GM12865 (cell line): ENCODE measurements at regions not wholly inside any gene's neighbourhood (a gene's known extent, or its start where the extent isn't known, plus 50 kb on each side); places are given as distances from the start of the nearest gene placed in this dataset.

Experiments
- DNase-seq: peaks from one replicate; pipeline ENCODE4 v3.0.0; 2010; ENCODE audit warnings: low read depth
- H3K4me3 ChIP-seq: 2 replicates; pipeline ENCODE4 v1.5.1; 2011; ENCODE audit warnings: mild to moderate bottlenecking, low read depth, low read length, control low read depth
- CTCF ChIP-seq: IDR thresholded peaks from 2 replicates; pipeline ENCODE4 v1.5.1; 2011; ENCODE audit warnings: low read length, control low read depth, low read depth, inconsistent platforms; ENCODE audit not compliant: insufficient read depth; ENCODE audit errors: missing control alignments

- TF ChIP-seq CTCF: no peak
- no peak overlapping the region for H3K4me3 ChIP-seq
- DNase-seq: no peak
Observed at GRCh38 chr5:38669361-38669880, 113.0 kb upstream of the LIFR start.

GRCh38 chr5:38670066-38670465, 113.6 kb upstream of the LIFR start:
- H3K4me3 ChIP-seq: no peak overlapping the region
- TF ChIP-seq CTCF: no peak
- DNase-seq: no peak

- no peak for DNase-seq
- H3K4me3 ChIP-seq: no peak overlapping the region
- TF ChIP-seq CTCF: no peak
Observed at GRCh38 chr5:38670878-38671277, 114.4 kb upstream of the LIFR start.

- no peak overlapping the region for H3K4me3 ChIP-seq
- TF ChIP-seq CTCF: no peak
- no peak for DNase-seq
Observed at GRCh38 chr5:38672059-38672788, 115.8 kb upstream of the LIFR start.

- no peak overlapping the region for H3K4me3 ChIP-seq
- no peak for TF ChIP-seq CTCF
- DNase-seq: peak; percentile 17
Observed at GRCh38 chr5:38673671-38674071, 117.2 kb upstream of the LIFR start.

GRCh38 chr5:38675443-38675842, 119.0 kb upstream of the LIFR start:
- H3K4me3 ChIP-seq: no peak overlapping the region
- no peak for TF ChIP-seq CTCF
- DNase-seq: no peak

- no peak overlapping the region for H3K4me3 ChIP-seq
- no peak for TF ChIP-seq CTCF
- DNase-seq: no peak
Observed at GRCh38 chr5:38677636-38678035, 121.2 kb upstream of the LIFR start.
